HEK293 (cell line): ENCODE measurements at regions not wholly inside any gene's neighbourhood (a gene's known extent, or its start where the extent isn't known, plus 50 kb on each side); places are given as distances from the start of the nearest gene placed in this dataset.

Experiments used
- CTCF ChIA-PET: fragments of 350-600 bp; formaldehyde crosslinking; extraction: SDS; loops from one replicate; lab custom pipeline; 2021; ENCODE audit warnings: antibody characterized with exemption; lab: Yijun Ruan, JAX
- POLR2A ChIA-PET: fragments of 300-600 bp; formaldehyde crosslinking; extraction: SDS; loops from one replicate; lab custom pipeline; 2020; ENCODE audit warnings: antibody characterized with exemption, inconsistent platforms; lab: Yijun Ruan, JAX
- H3K27ac ChIP-seq: fragments of 200-500 bp; sonication (Bioruptor generic); 2 replicates; pipeline ENCODE4 v1.5.1; 2014; ENCODE audit warnings: low read depth, low read length, control low read depth, inconsistent platforms; ENCODE audit errors: extremely low read depth
- H3K36me3 ChIP-seq, 2 experiments: fragments of 200-500 bp in 1 of 2; sonication (Bioruptor generic) in 1 of 2; 1 replicate in 1 of 2; 2 replicates in 1 of 2; pipeline ENCODE4 v1.5.1; 2014 to 2017; ENCODE audit warnings: inconsistent platforms in 2 of 2, low read length in 2 of 2; ENCODE audit not compliant: control insufficient read depth in 2 of 2, insufficient read depth in 1 of 2
- H3K4me1 ChIP-seq: fragments of 200-500 bp; sonication (Bioruptor generic); 2 replicates; pipeline ENCODE4 v1.5.1; 2014; ENCODE audit warnings: mild to moderate bottlenecking, low read length, inconsistent platforms; ENCODE audit not compliant: control insufficient read depth, insufficient read depth
- H3K4me3 ChIP-seq: 2 replicates; pipeline ENCODE4 v1.5.1; 2011; ENCODE audit warnings: low read depth, mild to moderate bottlenecking, control low read depth, low read length, moderate library complexity
- H3K9me3 ChIP-seq: fragments of 200-500 bp; sonication (Bioruptor generic); 2 replicates; pipeline ENCODE4 v1.5.1; 2014; ENCODE audit warnings: low read depth, low read length, inconsistent platforms; ENCODE audit not compliant: control insufficient read depth, insufficient read depth
- KLF7 ChIP-seq: fragments of 450-650 bp; formaldehyde crosslinking; IDR thresholded peaks from 2 replicates; pipeline ENCODE4 v1.5.1; 2016; ENCODE audit warnings: missing biosample characterization, missing genetic modification characterization, borderline replicate concordance
- SETDB1 ChIP-seq: IDR thresholded peaks from one replicate; pipeline ENCODE4 v1.6.1; 2017; ENCODE audit warnings: mild to moderate bottlenecking, low read length, moderate library complexity, mixed read lengths; ENCODE audit not compliant: insufficient read length
- TRIM28 ChIP-seq: IDR thresholded peaks from 2 replicates; pipeline ENCODE4 v1.6.1; 2011; ENCODE audit warnings: low read length, control low read depth, borderline replicate concordance
- TSHZ1 ChIP-seq: fragments of 450-650 bp; formaldehyde crosslinking; IDR thresholded peaks from 2 replicates; pipeline ENCODE4 v1.5.1; 2016; ENCODE audit warnings: missing biosample characterization, missing genetic modification characterization, borderline replicate concordance
- WT1 ChIP-seq: fragments of 450-650 bp; formaldehyde crosslinking; IDR thresholded peaks from 2 replicates; pipeline ENCODE4 v1.5.1; 2016; ENCODE audit warnings: missing biosample characterization, missing genetic modification characterization
- ZEB2 ChIP-seq: fragments of 450-650 bp; formaldehyde crosslinking; IDR thresholded peaks from 2 replicates; pipeline ENCODE4 v1.5.1; 2016; ENCODE audit warnings: missing biosample characterization, missing genetic modification characterization
- ZFP41 ChIP-seq: fragments of 450-650 bp; formaldehyde crosslinking; IDR thresholded peaks from 2 replicates; pipeline ENCODE4 v1.5.1; 2016; ENCODE audit warnings: missing biosample characterization, missing genetic modification characterization, borderline replicate concordance
- ZNF121 ChIP-seq: fragments of 450-650 bp; formaldehyde crosslinking; IDR thresholded peaks from 2 replicates; pipeline ENCODE4 v1.5.1; 2016; ENCODE audit warnings: missing biosample characterization, missing genetic modification characterization
- ZNF146 ChIP-seq: fragments of 450-650 bp; formaldehyde crosslinking; IDR thresholded peaks from 2 replicates; pipeline ENCODE4 v1.5.1; 2016; ENCODE audit warnings: missing biosample characterization, missing genetic modification characterization
- ZNF169 ChIP-seq: fragments of 450-650 bp; formaldehyde crosslinking; IDR thresholded peaks from 2 replicates; pipeline ENCODE4 v1.5.1; 2016; ENCODE audit warnings: missing biosample characterization, missing genetic modification characterization
- ZNF354C ChIP-seq: fragments of 450-650 bp; formaldehyde crosslinking; IDR thresholded peaks from 2 replicates; pipeline ENCODE4 v1.5.1; 2016; ENCODE audit warnings: missing biosample characterization, missing genetic modification characterization, low read depth, borderline replicate concordance
- ZNF37A ChIP-seq: fragments of 450-650 bp; IDR thresholded peaks from 2 replicates; pipeline ENCODE4 v1.5.1; 2018; ENCODE audit warnings: missing biosample characterization, missing genetic modification characterization
- ZNF449 ChIP-seq: fragments of 450-650 bp; formaldehyde crosslinking; IDR thresholded peaks from 2 replicates; pipeline ENCODE4 v1.5.1; 2017; ENCODE audit warnings: missing biosample characterization, mild to moderate bottlenecking, missing genetic modification characterization, moderate library complexity
- ZNF837 ChIP-seq: fragments of 450-650 bp; formaldehyde crosslinking; IDR thresholded peaks from 2 replicates; pipeline ENCODE4 v1.5.1; 2016; ENCODE audit warnings: missing biosample characterization, missing genetic modification characterization
- TF ChIP-seq, protein P1 (sequence below): fragments of 450-650 bp; formaldehyde crosslinking; IDR thresholded peaks from 2 replicates; pipeline ENCODE4 v1.5.1; 2016; ENCODE audit warnings: missing biosample characterization, missing genetic modification characterization
- TF ChIP-seq, protein P2 (sequence below): fragments of 450-650 bp; formaldehyde crosslinking; IDR thresholded peaks from 2 replicates; pipeline ENCODE4 v1.5.1; 2016; ENCODE audit warnings: missing biosample characterization, missing genetic modification characterization
- TF ChIP-seq, protein P3 (sequence below): fragments of 450-650 bp; formaldehyde crosslinking; IDR thresholded peaks from 2 replicates; pipeline ENCODE4 v1.5.1; 2016; ENCODE audit warnings: missing biosample characterization, missing genetic modification characterization, borderline replicate concordance

- Histone ChIP-seq H3K36me3 (no peaks in the 10 kb centered on the region), H3K27ac (no peak overlapping the region), H3K4me1 (no peaks in the 10 kb centered on the region), H3K9me3 (no peaks in the 10 kb centered on the region), H3K4me3 (no peak overlapping the region)
- ChIA-PET CTCF (no interaction called here), POLR2A (no interaction called here)
- TF ChIP-seq ZNF121 (tag by site-specific recombination) (no peak), ZNF37A (no peak), TSHZ1 (tag by site-specific recombination) (no peak), ZFP41 (no peak), KLF7 (no peak), WT1 (tag by site-specific recombination) (no peak)
Observed at GRCh38 chr6:9178071-9178470, 742.7 kb upstream of the SLC35B3 start.

- CTCF ChIA-PET, result no interaction called here
- no peaks in the 10 kb centered on the region for H3K9me3 ChIP-seq
- no peaks in the 10 kb centered on the region for H3K4me1 ChIP-seq
- H3K4me3 ChIP-seq, result no peak overlapping the region
- no peak overlapping the region for H3K27ac ChIP-seq
- no peaks in the 10 kb centered on the region for H3K36me3 ChIP-seq
- POLR2A ChIA-PET, result no interaction called here
- TF ChIP-seq SETDB1, result peak; percentile 51
- TF ChIP-seq TRIM28, result peak; percentile 33; the same call in 1 of the 2 replicates
- TF ChIP-seq, protein P1, sequence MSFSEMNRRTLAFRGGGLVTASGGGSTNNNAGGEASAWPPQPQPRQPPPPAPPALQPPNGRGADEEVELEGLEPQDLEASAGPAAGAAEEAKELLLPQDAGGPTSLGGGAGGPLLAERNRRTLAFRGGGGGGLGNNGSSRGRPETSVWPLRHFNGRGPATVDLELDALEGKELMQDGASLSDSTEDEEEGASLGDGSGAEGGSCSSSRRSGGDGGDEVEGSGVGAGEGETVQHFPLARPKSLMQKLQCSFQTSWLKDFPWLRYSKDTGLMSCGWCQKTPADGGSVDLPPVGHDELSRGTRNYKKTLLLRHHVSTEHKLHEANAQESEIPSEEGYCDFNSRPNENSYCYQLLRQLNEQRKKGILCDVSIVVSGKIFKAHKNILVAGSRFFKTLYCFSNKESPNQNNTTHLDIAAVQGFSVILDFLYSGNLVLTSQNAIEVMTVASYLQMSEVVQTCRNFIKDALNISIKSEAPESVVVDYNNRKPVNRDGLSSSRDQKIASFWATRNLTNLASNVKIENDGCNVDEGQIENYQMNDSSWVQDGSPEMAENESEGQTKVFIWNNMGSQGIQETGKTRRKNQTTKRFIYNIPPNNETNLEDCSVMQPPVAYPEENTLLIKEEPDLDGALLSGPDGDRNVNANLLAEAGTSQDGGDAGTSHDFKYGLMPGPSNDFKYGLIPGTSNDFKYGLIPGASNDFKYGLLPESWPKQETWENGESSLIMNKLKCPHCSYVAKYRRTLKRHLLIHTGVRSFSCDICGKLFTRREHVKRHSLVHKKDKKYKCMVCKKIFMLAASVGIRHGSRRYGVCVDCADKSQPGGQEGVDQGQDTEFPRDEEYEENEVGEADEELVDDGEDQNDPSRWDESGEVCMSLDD, result no peak
Observed at GRCh38 chr6:9173229-9173628, 737.9 kb upstream of the SLC35B3 start.

- ChIA-PET POLR2A (no interaction called here), CTCF (no interaction called here)
- Histone ChIP-seq H3K9me3 (no peaks in the 10 kb centered on the region), H3K4me3 (no peak overlapping the region), H3K4me1 (no peaks in the 10 kb centered on the region), H3K36me3 (no peaks in the 10 kb centered on the region), H3K27ac (no peak overlapping the region)
- TF ChIP-seq ZEB2 (tag by site-specific recombination) (no peak), ZNF169 (tag by site-specific recombination) (no peak), ZNF449 (tag by site-specific recombination) (no peak), ZNF146 (tag by site-specific recombination) (no peak), ZNF354C (tag by site-specific recombination) (no peak), ZNF837 (tag by site-specific recombination) (no peak), TRIM28 (no peak)
- TF ChIP-seq, protein P2, sequence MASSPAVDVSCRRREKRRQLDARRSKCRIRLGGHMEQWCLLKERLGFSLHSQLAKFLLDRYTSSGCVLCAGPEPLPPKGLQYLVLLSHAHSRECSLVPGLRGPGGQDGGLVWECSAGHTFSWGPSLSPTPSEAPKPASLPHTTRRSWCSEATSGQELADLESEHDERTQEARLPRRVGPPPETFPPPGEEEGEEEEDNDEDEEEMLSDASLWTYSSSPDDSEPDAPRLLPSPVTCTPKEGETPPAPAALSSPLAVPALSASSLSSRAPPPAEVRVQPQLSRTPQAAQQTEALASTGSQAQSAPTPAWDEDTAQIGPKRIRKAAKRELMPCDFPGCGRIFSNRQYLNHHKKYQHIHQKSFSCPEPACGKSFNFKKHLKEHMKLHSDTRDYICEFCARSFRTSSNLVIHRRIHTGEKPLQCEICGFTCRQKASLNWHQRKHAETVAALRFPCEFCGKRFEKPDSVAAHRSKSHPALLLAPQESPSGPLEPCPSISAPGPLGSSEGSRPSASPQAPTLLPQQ, result no peak
- TF ChIP-seq, protein P3, sequence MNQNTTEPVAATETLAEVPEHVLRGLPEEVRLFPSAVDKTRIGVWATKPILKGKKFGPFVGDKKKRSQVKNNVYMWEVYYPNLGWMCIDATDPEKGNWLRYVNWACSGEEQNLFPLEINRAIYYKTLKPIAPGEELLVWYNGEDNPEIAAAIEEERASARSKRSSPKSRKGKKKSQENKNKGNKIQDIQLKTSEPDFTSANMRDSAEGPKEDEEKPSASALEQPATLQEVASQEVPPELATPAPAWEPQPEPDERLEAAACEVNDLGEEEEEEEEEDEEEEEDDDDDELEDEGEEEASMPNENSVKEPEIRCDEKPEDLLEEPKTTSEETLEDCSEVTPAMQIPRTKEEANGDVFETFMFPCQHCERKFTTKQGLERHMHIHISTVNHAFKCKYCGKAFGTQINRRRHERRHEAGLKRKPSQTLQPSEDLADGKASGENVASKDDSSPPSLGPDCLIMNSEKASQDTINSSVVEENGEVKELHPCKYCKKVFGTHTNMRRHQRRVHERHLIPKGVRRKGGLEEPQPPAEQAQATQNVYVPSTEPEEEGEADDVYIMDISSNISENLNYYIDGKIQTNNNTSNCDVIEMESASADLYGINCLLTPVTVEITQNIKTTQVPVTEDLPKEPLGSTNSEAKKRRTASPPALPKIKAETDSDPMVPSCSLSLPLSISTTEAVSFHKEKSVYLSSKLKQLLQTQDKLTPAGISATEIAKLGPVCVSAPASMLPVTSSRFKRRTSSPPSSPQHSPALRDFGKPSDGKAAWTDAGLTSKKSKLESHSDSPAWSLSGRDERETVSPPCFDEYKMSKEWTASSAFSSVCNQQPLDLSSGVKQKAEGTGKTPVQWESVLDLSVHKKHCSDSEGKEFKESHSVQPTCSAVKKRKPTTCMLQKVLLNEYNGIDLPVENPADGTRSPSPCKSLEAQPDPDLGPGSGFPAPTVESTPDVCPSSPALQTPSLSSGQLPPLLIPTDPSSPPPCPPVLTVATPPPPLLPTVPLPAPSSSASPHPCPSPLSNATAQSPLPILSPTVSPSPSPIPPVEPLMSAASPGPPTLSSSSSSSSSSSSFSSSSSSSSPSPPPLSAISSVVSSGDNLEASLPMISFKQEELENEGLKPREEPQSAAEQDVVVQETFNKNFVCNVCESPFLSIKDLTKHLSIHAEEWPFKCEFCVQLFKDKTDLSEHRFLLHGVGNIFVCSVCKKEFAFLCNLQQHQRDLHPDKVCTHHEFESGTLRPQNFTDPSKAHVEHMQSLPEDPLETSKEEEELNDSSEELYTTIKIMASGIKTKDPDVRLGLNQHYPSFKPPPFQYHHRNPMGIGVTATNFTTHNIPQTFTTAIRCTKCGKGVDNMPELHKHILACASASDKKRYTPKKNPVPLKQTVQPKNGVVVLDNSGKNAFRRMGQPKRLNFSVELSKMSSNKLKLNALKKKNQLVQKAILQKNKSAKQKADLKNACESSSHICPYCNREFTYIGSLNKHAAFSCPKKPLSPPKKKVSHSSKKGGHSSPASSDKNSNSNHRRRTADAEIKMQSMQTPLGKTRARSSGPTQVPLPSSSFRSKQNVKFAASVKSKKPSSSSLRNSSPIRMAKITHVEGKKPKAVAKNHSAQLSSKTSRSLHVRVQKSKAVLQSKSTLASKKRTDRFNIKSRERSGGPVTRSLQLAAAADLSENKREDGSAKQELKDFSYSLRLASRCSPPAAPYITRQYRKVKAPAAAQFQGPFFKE, result no peak
Observed at GRCh38 chr6:9172096-9172495, 736.8 kb upstream of the SLC35B3 start.
